Activated CD8-positive, alpha-beta memory T cell treated with anti-CD3 and anti-CD28 coated beads, Interleukin-2, amount 10 ng/mL, durations not matched to agents 7 days and 5 days (primary cell): ENCODE measurements at regions not wholly inside any gene's neighbourhood (a gene's known extent, or its start where the extent isn't known, plus 50 kb on each side); places are given as distances from the start of the nearest gene placed in this dataset.

ENCODE experiments used
- ATAC-seq: fragments of 150-1000 bp; cut with Tn5 transposase; one replicate; pipeline ENCODE4 v1.10.0; 2021; ENCODE audit warnings: moderate library complexity
- CTCF ChIA-PET: fragments of 350-600 bp; sonication (Branson Sonifier 250); formaldehyde crosslinking; loops from one replicate; lab custom pipeline; 2021; ENCODE audit warnings: antibody characterized with exemption; lab: Charles Lee
- DNase-seq: peaks from one replicate; pipeline ENCODE4 v3.0.0-alpha.2; 2020
- H3K27ac Mint-ChIP-seq: one replicate; pipeline ENCODE4 v1.8.0; 2021; ENCODE audit warnings: mild to moderate bottlenecking, mixed read lengths
- H3K27me3 Mint-ChIP-seq: one replicate; pipeline ENCODE4 v1.8.0; 2021; ENCODE audit warnings: mixed read lengths
- H3K36me3 Mint-ChIP-seq: one replicate; pipeline ENCODE4 v1.8.0; 2021; ENCODE audit warnings: mild to moderate bottlenecking, mixed read lengths
- H3K4me1 Mint-ChIP-seq: one replicate; pipeline ENCODE4 v1.8.0; 2021; ENCODE audit warnings: mixed read lengths
- H3K4me3 Mint-ChIP-seq: one replicate; pipeline ENCODE4 v1.8.0; 2021; ENCODE audit warnings: mild to moderate bottlenecking, moderate library complexity, mixed read lengths
- H3K9me3 Mint-ChIP-seq: one replicate; pipeline ENCODE4 v1.8.0; 2022; ENCODE audit warnings: low read depth, mixed read lengths

- no peak for ATAC-seq
- H3K27ac Mint-ChIP-seq, result no peak overlapping the region
- CTCF ChIA-PET, result no interaction called here
- no peaks in the 10 kb centered on the region for H3K4me1 Mint-ChIP-seq
- H3K36me3 Mint-ChIP-seq, result no peaks in the 10 kb centered on the region
- H3K4me3 Mint-ChIP-seq, result no peak overlapping the region
- H3K27me3 Mint-ChIP-seq, result no peaks in the 10 kb centered on the region
- no peaks in the 10 kb centered on the region for H3K9me3 Mint-ChIP-seq
- DNase-seq, result no peak
Observed at GRCh38 chr1:175804561-175804960, 61.2 kb upstream of the TNR start.

DNA sequence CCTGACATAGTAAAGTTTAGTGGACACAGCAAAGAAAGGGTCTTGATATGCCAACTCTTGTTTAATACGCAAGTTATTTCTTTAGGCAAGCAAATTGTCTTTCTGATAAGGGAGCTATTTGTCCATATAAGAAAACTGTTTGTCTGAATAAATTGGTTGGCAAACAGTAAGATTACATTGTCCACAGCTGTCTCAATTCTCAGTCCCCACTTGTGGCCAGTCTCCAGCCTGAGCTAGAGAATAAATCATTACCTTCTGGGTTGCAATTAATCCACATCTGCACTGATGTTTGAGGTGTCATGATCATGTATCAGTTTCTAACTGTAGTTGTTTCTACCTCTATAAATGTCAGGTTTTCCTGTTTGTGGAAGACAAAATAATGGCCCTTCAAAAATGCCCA is 60.0 kb upstream of the TNR start:
- no peaks in the 10 kb centered on the region for H3K27me3 Mint-ChIP-seq
- no peaks in the 10 kb centered on the region for H3K4me1 Mint-ChIP-seq
- H3K27ac Mint-ChIP-seq, result no peak overlapping the region
- H3K9me3 Mint-ChIP-seq, result no peaks in the 10 kb centered on the region
- DNase-seq (no peak), ATAC-seq (no peak)
- CTCF ChIA-PET, result no interaction called here
- no peaks in the 10 kb centered on the region for H3K36me3 Mint-ChIP-seq
- H3K4me3 Mint-ChIP-seq, result no peak overlapping the region

DNA sequence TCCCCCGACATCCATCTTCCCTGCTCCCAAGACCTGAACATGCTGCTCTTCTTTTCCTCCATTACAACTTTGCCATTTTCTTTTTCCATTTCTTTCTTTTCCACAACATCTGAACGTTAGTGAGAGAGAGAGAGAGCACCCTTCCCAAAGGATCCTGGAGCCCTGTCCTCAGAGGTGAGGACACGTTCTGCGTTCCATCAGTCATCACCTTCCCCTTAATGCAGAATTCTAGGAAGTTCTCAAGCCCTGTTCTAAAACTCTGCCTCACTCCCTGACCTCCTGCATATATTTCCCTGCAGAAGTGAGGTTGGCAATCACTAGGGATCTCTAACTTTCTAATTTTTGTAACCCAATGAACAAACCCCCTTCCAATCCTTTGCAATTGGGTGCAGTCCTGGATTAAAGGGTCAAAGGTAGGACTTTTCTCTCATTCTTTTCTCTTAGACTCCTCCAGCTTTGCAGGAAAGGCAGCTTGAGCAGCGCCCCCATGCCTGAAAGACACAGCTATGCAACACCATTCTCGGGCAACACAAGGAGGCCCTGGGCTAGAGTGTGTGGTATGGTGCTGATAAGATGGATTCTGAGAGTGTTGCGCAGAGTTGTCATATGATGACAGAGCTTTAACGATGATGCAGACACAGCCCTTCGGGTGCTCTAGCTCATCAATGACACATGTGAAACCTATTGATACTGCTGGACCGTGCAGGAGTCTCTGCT is 59.2 kb upstream of the TNR start:
- H3K4me1 Mint-ChIP-seq, result no peaks in the 10 kb centered on the region
- no peak overlapping the region for H3K27ac Mint-ChIP-seq
- H3K4me3 Mint-ChIP-seq, result no peak overlapping the region
- H3K36me3 Mint-ChIP-seq, result no peaks in the 10 kb centered on the region
- no peaks in the 10 kb centered on the region for H3K9me3 Mint-ChIP-seq
- DNase-seq (no peak), ATAC-seq (no peak)
- CTCF ChIA-PET, result no interaction called here
- H3K27me3 Mint-ChIP-seq, result no peaks in the 10 kb centered on the region

DNA sequence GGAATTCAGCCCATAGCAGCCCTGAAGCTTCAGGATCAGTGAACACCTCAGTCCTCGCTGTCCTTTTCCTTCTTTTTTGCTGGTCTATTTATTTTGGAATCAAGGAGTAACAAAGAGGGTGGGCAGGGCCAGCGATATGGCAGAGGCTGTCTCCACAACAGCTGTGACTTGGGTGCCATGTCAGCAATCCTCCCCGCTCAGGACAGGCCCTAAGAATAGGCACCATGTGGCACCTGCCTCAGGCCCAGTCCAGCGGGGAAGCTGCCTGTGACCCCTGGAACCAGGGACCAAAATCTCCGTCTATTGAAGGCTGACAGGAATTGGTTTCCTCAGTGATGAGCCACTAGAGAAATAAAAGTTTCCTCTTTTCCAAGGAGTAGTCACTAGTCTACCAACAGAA is 58.6 kb upstream of the TNR start:
- CTCF ChIA-PET, result no interaction called here
- Mint-ChIP-seq H3K4me1 (no peaks in the 10 kb centered on the region), H3K36me3 (no peaks in the 10 kb centered on the region), H3K27me3 (peaks cover 3% of the 10 kb centered on the region), H3K27ac (no peak overlapping the region), H3K4me3 (no peak overlapping the region), H3K9me3 (no peaks in the 10 kb centered on the region)
- no peak for DNase-seq
- ATAC-seq, result no peak

GRCh38 chr1:175797576-175797975 is 54.2 kb upstream of the TNR start:
- no peaks in the 10 kb centered on the region for H3K4me1 Mint-ChIP-seq
- no peak for DNase-seq
- peaks cover 10% of the 10 kb centered on the region for H3K27me3 Mint-ChIP-seq
- CTCF ChIA-PET, result interaction anchor here (0.9 kb wide), 1 partner anchor 40 kb away, joined by 3 read pairs; no protein-coding TSS in a partner anchor
- no peak for ATAC-seq
- no peaks in the 10 kb centered on the region for H3K36me3 Mint-ChIP-seq
- H3K27ac Mint-ChIP-seq, result no peak overlapping the region
- H3K4me3 Mint-ChIP-seq, result no peak overlapping the region
- no peaks in the 10 kb centered on the region for H3K9me3 Mint-ChIP-seq

DNA sequence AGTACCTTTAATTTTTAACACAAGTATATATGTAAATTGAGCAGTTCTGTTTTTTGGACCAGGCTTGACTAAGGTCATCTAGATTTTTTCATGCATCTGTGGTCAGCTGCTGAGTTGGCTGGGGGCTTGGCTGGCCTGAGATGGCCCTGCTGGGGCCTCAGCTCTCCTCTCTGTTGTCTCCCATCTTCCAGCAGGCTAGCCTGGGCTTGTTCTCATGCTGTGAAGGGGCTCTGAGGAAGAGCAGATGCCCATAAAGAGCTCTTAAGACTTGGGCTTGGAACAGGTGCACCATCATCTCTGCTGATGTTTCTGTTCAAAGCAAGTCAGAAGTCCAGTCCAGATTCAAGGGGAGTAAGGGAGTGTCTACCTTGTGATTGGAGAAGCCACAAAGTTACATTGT is 51.2 kb upstream of the TNR start:
- Mint-ChIP-seq H3K4me3 (no peak overlapping the region), H3K27ac (no peak overlapping the region), H3K4me1 (no peaks in the 10 kb centered on the region), H3K9me3 (no peaks in the 10 kb centered on the region), H3K36me3 (no peaks in the 10 kb centered on the region), H3K27me3 (peaks cover 10% of the 10 kb centered on the region)
- CTCF ChIA-PET, result no interaction called here
- ATAC-seq (no peak), DNase-seq (no peak)

DNA sequence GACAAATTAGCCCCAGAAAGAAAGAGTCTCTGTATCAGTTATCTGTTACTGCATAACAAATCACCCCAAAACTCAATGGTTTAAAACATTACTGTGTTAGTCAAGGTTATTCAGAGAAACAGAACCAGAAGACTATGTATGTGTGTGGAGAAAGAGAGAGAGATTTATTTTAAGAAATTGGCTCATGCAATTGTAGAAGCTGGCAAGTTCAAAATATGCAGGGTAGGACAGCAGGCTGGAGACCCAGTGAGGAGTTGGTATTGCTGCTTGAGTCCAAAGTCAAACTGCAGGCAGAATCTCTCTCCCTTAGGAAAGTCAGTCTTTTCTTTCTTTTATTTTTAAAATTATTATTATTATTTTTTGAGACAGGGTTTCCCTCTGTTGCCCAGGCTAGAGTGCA is 50.2 kb upstream of the TNR start:
- CTCF ChIA-PET, result no interaction called here
- ATAC-seq (no peak), DNase-seq (no peak)
- Mint-ChIP-seq H3K9me3 (no peaks in the 10 kb centered on the region), H3K4me3 (no peak overlapping the region), H3K27me3 (peaks cover 14% of the 10 kb centered on the region), H3K4me1 (no peaks in the 10 kb centered on the region), H3K36me3 (no peaks in the 10 kb centered on the region), H3K27ac (no peak overlapping the region)
